GM23338 (cell line): ENCODE measurements at regions not wholly inside any gene's neighbourhood (a gene's known extent, or its start where the extent isn't known, plus 50 kb on each side); places are given as distances from the start of the nearest gene placed in this dataset.

ENCODE experiments used
- CREB1 ChIP-seq: fragments of 250-450 bp; sonication (Bioruptor Pico); IDR thresholded peaks from 2 replicates; pipeline ENCODE4 v1.5.0; 2020; ENCODE audit warnings: low read depth, mild to moderate bottlenecking, moderate library complexity
- CTCF ChIP-seq, 2 experiments: fragments of 200-600 bp in 1 of 2; sonication (generic) in 1 of 2; conservative IDR thresholded peaks; 2 replicates each; pipeline versions ENCODE4 v1.5.1 to v1.6.1; 2016 to 2017; ENCODE audit warnings: antibody characterized with exemption in 2 of 2, low read depth in 2 of 2, mild to moderate bottlenecking in 2 of 2, moderate library complexity in 1 of 2
- EZH2 ChIP-seq: fragments of 200-600 bp; sonication (generic); IDR thresholded peaks from one replicate; pipeline ENCODE4 v1.8.0; 2017; ENCODE audit warnings: antibody characterized with exemption, mild to moderate bottlenecking, low read depth; ENCODE audit not compliant: unreplicated experiment
- TF ChIP-seq, protein P1 (sequence below): IDR thresholded peaks from 2 replicates; pipeline ENCODE4 v1.6.1; 2016; ENCODE audit warnings: antibody characterized with exemption

DNA sequence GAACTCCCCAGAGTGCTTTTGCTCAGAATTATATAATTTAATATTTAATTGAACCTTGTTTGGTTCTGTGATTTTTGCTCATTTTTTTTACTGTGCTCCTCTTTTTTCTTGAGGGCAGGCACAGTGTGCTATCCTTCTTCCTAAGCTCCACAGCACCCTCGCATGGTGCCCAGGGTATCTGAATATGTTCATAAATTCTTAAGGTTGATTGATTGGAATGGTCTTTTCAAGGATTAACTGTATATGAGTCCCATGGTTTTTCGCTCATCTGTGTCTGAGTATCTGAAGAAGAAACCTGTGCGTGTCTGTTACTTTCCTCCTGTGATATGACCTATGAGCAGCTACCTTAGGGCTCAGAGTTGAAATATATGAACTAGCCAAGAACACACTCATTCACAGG lies 393.7 kb downstream of the HLX start:
- TF ChIP-seq CTCF (conservative IDR thresholded peaks at IDR 0.05; ENCODE audit: low read depth in 2 of 2) (peak; percentile 27 to 42), EZH2 (no peak), CREB1 (CRISPR knock-in tag) (no peak)
- TF ChIP-seq, protein P1, sequence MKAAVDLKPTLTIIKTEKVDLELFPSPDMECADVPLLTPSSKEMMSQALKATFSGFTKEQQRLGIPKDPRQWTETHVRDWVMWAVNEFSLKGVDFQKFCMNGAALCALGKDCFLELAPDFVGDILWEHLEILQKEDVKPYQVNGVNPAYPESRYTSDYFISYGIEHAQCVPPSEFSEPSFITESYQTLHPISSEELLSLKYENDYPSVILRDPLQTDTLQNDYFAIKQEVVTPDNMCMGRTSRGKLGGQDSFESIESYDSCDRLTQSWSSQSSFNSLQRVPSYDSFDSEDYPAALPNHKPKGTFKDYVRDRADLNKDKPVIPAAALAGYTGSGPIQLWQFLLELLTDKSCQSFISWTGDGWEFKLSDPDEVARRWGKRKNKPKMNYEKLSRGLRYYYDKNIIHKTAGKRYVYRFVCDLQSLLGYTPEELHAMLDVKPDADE: no peak
